Upper lobe of right lung (tissue), 1 donor: ENCODE measurements at regions not wholly inside any gene's neighbourhood (a gene's known extent, or its start where the extent isn't known, plus 50 kb on each side); places are given as distances from the start of the nearest gene placed in this dataset.

ENCODE experiments used
- ATAC-seq: fragments of 200-7000 bp; cut with Tn5 transposase; one replicate; pipeline ENCODE4 v1.9.1; 2020; ENCODE audit warnings: mild to moderate bottlenecking, moderate library complexity
- DNase-seq: peaks from one replicate; pipeline ENCODE4 v3.0.0-alpha.2; 2020
- H3K27ac ChIP-seq: fragments of 200-600 bp; one replicate; pipeline ENCODE4 v1.8.0; 2022
- H3K27me3 ChIP-seq: fragments of 200-600 bp; one replicate; pipeline ENCODE4 v1.8.0; 2022; ENCODE audit warnings: mild to moderate bottlenecking
- H3K36me3 ChIP-seq: fragments of 200-600 bp; one replicate; pipeline ENCODE4 v1.8.0; 2022
- H3K4me1 ChIP-seq: fragments of 200-600 bp; one replicate; pipeline ENCODE4 v1.8.0; 2022
- H3K4me3 ChIP-seq: fragments of 200-600 bp; one replicate; pipeline ENCODE4 v1.8.0; 2022; ENCODE audit warnings: mild to moderate bottlenecking
- H3K9me3 ChIP-seq: fragments of 200-600 bp; one replicate; pipeline ENCODE4 v1.8.0; 2022
- intact Hi-C: fragments of 100-400 bp; cut with DNase I; formaldehyde crosslinking; loops from one replicate; pipeline ENCODE4 v1.11.0; 2022
- TF ChIP-seq, protein P1 (sequence below): fragments of 200-600 bp; IDR thresholded peaks from one replicate; pipeline ENCODE4 v1.8.0; 2022; ENCODE audit warnings: antibody characterized with exemption
- donor health status: DM: no; HTN: yes; CAD: no; lungs with severe emphysema.

DNA sequence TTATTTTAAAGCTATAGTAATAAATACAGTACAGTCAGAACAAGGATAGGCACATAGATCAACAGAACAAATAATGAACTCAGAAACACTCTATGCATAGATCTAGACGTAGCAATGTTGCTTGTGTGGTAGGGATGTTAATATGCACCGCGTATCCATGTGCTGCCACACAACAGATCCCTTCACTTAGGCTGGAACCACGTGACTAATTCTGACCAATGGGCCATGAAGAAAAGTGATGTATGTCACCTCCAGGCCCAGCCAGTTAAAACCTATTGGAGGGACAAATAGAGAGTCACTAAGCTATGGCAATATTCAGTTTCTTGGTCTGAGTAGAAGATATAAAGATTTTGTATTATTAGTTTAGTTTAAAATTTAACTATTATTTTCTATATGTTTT, 91.4 kb downstream of the ADAMTS1 start:
- no peaks in the 10 kb centered on the region for H3K4me1 ChIP-seq
- H3K27me3 ChIP-seq: no peaks in the 10 kb centered on the region
- H3K9me3 ChIP-seq: no peaks in the 10 kb centered on the region
- TF ChIP-seq, protein P1, sequence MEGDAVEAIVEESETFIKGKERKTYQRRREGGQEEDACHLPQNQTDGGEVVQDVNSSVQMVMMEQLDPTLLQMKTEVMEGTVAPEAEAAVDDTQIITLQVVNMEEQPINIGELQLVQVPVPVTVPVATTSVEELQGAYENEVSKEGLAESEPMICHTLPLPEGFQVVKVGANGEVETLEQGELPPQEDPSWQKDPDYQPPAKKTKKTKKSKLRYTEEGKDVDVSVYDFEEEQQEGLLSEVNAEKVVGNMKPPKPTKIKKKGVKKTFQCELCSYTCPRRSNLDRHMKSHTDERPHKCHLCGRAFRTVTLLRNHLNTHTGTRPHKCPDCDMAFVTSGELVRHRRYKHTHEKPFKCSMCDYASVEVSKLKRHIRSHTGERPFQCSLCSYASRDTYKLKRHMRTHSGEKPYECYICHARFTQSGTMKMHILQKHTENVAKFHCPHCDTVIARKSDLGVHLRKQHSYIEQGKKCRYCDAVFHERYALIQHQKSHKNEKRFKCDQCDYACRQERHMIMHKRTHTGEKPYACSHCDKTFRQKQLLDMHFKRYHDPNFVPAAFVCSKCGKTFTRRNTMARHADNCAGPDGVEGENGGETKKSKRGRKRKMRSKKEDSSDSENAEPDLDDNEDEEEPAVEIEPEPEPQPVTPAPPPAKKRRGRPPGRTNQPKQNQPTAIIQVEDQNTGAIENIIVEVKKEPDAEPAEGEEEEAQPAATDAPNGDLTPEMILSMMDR: no peak
- H3K4me3 ChIP-seq: no peak overlapping the region
- H3K27ac ChIP-seq: no peak overlapping the region
- DNase-seq (no peak), ATAC-seq (no peak)
- no peaks in the 10 kb centered on the region for H3K36me3 ChIP-seq
- intact Hi-C loops: no loop called here

DNA sequence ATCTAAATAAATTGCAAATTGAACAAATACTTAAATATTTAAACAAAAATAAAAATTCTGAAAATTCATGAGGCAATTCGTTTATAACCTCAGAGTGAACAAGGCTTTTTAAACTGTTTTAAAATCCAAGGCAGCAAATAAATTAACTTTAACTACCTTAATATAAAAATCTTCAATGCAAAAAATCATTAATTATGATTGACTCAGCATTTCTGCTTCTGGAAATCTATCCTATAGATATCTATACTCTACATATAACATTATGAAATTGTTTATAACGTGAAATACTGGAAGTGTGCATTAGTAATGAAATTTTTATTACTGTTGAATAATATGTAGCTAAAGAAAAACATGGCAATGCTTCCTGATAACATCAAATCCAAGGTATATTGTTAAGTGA, 92.4 kb downstream of the ADAMTS1 start:
- DNase-seq (no peak), ATAC-seq (no peak)
- H3K9me3 ChIP-seq: no peaks in the 10 kb centered on the region
- intact Hi-C loops: no loop called here
- H3K4me1 ChIP-seq: no peaks in the 10 kb centered on the region
- TF ChIP-seq, protein P1: no peak
- H3K27me3 ChIP-seq: no peaks in the 10 kb centered on the region
- no peak overlapping the region for H3K27ac ChIP-seq
- no peaks in the 10 kb centered on the region for H3K36me3 ChIP-seq
- no peak overlapping the region for H3K4me3 ChIP-seq

DNA sequence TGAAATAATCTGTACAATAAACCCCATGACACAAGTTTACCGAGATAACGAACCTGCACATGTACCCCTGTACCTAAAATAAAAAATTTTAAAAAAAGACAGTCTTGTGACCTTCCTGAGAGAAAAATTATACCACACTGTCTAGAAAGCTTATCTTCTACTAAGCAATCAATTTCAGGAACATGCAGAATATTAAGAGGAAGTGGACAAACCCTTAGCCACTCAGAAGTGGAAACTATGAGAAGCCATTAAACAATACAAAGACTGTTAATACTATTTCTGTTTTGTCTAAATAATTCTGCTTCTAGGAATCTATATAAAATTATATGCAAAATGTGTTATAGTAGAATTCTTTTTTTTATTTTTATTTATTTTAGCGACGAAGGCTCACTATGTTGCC, 93.9 kb downstream of the ADAMTS1 start:
- no peak overlapping the region for H3K4me3 ChIP-seq
- no peak for DNase-seq
- ATAC-seq: peak; percentile 40
- no peaks in the 10 kb centered on the region for H3K4me1 ChIP-seq
- H3K9me3 ChIP-seq: no peaks in the 10 kb centered on the region
- intact Hi-C loops: no loop called here
- no peak overlapping the region for H3K27ac ChIP-seq
- H3K27me3 ChIP-seq: no peaks in the 10 kb centered on the region
- TF ChIP-seq, protein P1: no peak
- no peaks in the 10 kb centered on the region for H3K36me3 ChIP-seq

DNA sequence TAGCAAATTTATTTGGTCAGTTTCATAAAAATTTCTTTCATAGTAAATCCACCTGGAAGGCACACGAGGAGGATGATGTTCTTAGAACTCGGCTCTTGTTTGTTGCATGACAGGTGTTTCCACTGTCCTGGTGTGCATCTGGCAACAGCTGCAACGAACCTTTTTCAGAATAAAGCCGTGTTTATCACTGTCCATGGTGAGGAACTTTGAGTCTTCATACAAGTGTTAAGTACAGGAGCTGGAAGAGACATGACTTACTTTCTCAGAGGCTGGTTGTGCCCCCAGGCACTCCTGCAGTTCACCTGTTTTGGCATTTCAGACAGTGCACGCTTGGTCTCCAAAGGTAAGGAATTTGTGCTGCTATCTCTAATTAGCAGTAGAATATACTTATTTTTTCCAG, 97.1 kb downstream of the ADAMTS1 start:
- H3K36me3 ChIP-seq: no peaks in the 10 kb centered on the region
- DNase-seq: no peak
- no peak overlapping the region for H3K27ac ChIP-seq
- H3K4me3 ChIP-seq: no peak overlapping the region
- no peaks in the 10 kb centered on the region for H3K9me3 ChIP-seq
- no peaks in the 10 kb centered on the region for H3K27me3 ChIP-seq
- no peak for ATAC-seq
- intact Hi-C loops: no loop called here
- TF ChIP-seq, protein P1: no peak
- H3K4me1 ChIP-seq: no peaks in the 10 kb centered on the region

DNA sequence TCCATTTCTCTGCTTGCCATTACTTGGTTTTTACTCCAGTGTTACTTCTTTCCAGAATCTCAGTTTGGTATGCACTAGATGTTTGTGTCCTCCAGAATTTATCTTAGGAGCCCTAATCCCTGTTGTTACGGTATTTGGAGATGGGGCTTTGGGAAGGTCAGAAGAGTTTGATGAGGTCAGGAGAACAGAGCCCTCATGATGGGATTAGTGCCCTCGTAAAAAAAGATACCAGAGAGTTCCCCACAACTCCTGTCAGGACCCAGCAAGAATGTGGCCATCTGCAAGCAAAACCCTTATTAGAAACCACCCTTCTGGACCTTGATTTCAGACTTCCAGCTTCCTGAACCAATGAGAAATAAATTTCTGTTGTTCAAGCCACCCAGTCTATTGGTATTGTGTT, 98.0 kb downstream of the ADAMTS1 start:
- intact Hi-C loops: no loop called here
- H3K27ac ChIP-seq: no peak overlapping the region
- H3K27me3 ChIP-seq: no peaks in the 10 kb centered on the region
- H3K4me3 ChIP-seq: no peak overlapping the region
- no peaks in the 10 kb centered on the region for H3K4me1 ChIP-seq
- TF ChIP-seq, protein P1: no peak
- no peaks in the 10 kb centered on the region for H3K36me3 ChIP-seq
- H3K9me3 ChIP-seq: no peaks in the 10 kb centered on the region
- ATAC-seq (no peak), DNase-seq (no peak)

GRCh38 chr21:26743524-26743923, 101.7 kb downstream of the ADAMTS1 start:
- H3K27ac ChIP-seq: no peak overlapping the region
- ATAC-seq: no peak
- TF ChIP-seq, protein P1: no peak
- H3K4me1 ChIP-seq: no peaks in the 10 kb centered on the region
- no peak overlapping the region for H3K4me3 ChIP-seq
- no peaks in the 10 kb centered on the region for H3K36me3 ChIP-seq
- intact Hi-C loops: no loop called here
- DNase-seq: no peak
- H3K27me3 ChIP-seq: no peaks in the 10 kb centered on the region
- no peaks in the 10 kb centered on the region for H3K9me3 ChIP-seq
